Epithelial cell of prostate (primary cell): ENCODE measurements at regions not wholly inside any gene's neighbourhood (a gene's known extent, or its start where the extent isn't known, plus 50 kb on each side); places are given as distances from the start of the nearest gene placed in this dataset.
"Not testable (repeated sequence)": the region's sequence is repeated elsewhere in the genome, so short reads cannot be mapped to it uniquely, and the experiment has no call there.

Experiments
- DNase-seq: peaks from one replicate; pipeline ENCODE4 v3.0.0-alpha.2; 2011; ENCODE audit warnings: low read depth, low spot score
- H3K27ac ChIP-seq: fragments of 450-650 bp; 2 replicates; pipeline ENCODE4 v1.5.1; 2017; ENCODE audit warnings: mild to moderate bottlenecking

- not testable (repeated sequence) for H3K27ac ChIP-seq, DNase-seq
Observed at GRCh38 chr1:121001090-121001726, 111.6 kb downstream of the PPIAL4A start.

GRCh38 chr1:121003230-121003629 is 113.7 kb downstream of the PPIAL4A start:
- DNase-seq, H3K27ac ChIP-seq: not testable (repeated sequence)

GRCh38 chr1:121006826-121007225 is 117.3 kb downstream of the PPIAL4A start:
- not testable (repeated sequence) for DNase-seq, H3K27ac ChIP-seq

- H3K27ac ChIP-seq, DNase-seq: not testable (repeated sequence)
Observed at GRCh38 chr1:121007755-121008154, 118.2 kb downstream of the PPIAL4A start.

- not testable (repeated sequence) for H3K27ac ChIP-seq, DNase-seq
Observed at GRCh38 chr1:121008512-121009215, 119.1 kb downstream of the PPIAL4A start.

GRCh38 chr1:121009216-121010057 is 119.9 kb downstream of the PPIAL4A start:
- not testable (repeated sequence) for H3K27ac ChIP-seq, DNase-seq

GRCh38 chr1:121010141-121010540 is 120.6 kb downstream of the PPIAL4A start:
- not testable (repeated sequence) for H3K27ac ChIP-seq, DNase-seq

- H3K27ac ChIP-seq, DNase-seq: not testable (repeated sequence)
Observed at GRCh38 chr1:121013181-121013580, 123.6 kb downstream of the PPIAL4A start.

GRCh38 chr1:121016182-121017028 is 126.8 kb downstream of the PPIAL4A start:
- H3K27ac ChIP-seq, DNase-seq: not testable (repeated sequence)

GRCh38 chr1:121019715-121020349 is 130.3 kb downstream of the PPIAL4A start:
- not testable (repeated sequence) for H3K27ac ChIP-seq, DNase-seq

- DNase-seq, H3K27ac ChIP-seq: not testable (repeated sequence)
Observed at GRCh38 chr1:121020350-121021236, 131.0 kb downstream of the PPIAL4A start.

GRCh38 chr1:121021716-121022115 is 132.1 kb downstream of the PPIAL4A start:
- DNase-seq, H3K27ac ChIP-seq: not testable (repeated sequence)

GRCh38 chr1:121032878-121033494 is 143.4 kb downstream of the PPIAL4A start:
- H3K27ac ChIP-seq, DNase-seq: not testable (repeated sequence)

GRCh38 chr1:121036792-121037191 is 147.2 kb downstream of the PPIAL4A start:
- not testable (repeated sequence) for H3K27ac ChIP-seq, DNase-seq

- DNase-seq, H3K27ac ChIP-seq: not testable (repeated sequence)
Observed at GRCh38 chr1:121040974-121041373, 143.2 kb downstream of the FAM72B start.

GRCh38 chr1:121041497-121041896 is 142.6 kb downstream of the FAM72B start:
- not testable (repeated sequence) for H3K27ac ChIP-seq, DNase-seq

- DNase-seq, H3K27ac ChIP-seq: not testable (repeated sequence)
Observed at GRCh38 chr1:121042882-121043281, 141.3 kb downstream of the FAM72B start.

- DNase-seq: not testable (repeated sequence)
Observed at GRCh38 chr1:121048293-121048752, 135.8 kb downstream of the FAM72B start.

More at GRCh38 chr1:121048293-121048752, 135.8 kb downstream of the FAM72B start:
- not testable (repeated sequence) for H3K27ac ChIP-seq
